ENCODE measurements at regions not wholly inside any gene's neighbourhood (a gene's known extent, or its start where the extent isn't known, plus 50 kb on each side); places are given as distances from the start of the nearest gene placed in this dataset.
"Not testable (repeated sequence)": the region's sequence is repeated elsewhere in the genome, so short reads cannot be mapped to it uniquely, and the experiment has no call there.

DNA sequence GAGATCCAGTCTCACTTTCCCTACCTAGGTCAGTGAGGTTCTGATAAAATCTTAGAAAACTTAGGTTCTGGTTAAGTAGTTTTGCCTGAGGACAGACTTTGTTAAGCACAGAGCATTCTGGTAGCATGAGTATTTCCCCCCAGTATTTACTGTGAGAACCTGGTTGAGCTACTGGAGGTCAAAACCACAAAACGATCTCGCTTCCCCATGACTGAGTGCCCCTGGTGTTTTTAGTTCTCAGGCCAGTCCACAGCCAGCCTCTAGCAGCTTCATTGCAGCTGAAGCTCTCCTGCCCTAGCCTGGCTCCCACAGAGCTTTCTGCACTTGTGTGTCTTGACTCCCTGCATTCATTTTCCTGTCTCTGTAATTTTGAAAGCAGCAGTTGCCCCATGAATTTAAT lies 1138.2 kb downstream of the UQCRFS1 start:
- no peak for DNase-seq

DNA sequence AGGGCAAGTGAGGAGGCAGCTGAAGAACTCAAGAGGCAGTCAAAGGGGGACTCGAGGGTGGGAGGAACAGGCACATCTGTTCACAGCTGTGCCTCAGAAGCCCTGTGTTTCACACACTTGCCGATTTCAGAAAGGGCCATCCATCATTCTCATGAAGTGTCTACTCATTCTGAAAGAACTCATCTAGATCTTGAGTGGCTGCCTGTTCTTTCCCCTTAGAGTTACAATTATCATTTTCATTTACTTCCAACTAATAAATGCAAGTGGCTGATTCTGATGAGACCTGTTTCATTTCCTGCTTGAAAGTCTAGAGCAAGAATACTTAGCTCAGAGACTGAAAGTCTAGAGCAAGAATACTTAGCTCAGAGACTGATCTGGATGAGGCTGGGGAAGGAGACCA lies 1145.1 kb downstream of the UQCRFS1 start:
- no peak for DNase-seq

DNA sequence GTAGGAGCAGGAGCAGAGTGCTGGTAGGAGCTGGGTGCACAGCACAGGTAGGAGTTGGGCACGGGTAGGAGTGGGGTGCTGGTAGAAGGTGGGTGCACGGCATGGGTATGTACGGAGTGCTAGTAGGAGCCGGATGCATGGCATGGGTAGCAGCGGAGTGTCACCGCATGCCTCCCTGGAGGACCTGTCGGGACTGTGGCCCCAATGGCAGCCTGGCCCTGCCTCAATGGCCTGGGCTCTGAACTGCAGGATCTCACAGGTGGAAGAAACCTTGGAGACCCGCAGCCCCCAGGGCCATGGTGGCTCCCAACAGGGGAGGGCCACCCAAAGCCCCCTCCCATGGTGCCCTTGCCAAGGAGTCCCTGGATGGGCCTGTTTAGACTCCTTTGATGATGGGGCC lies 1146.0 kb downstream of the UQCRFS1 start:
- DNase-seq: no peak

DNA sequence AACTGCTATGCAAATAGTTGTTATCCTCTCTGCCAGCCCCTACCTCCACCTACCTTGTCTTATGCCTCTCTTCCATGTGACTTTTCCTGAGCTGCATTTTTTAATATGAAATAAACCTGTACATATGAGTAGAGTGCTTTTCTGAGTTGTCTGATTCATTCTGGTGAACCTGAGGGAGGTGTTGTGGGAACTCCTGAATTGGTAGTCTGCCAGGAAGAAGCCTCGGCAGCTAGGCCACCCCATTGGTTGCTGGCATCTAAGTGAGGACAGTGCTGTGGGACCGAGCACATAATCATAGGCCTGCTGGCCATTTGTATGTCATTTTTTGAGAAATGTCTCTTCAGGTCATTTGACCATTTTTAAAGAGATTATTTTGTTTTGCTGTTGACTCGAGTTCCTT lies 1146.8 kb downstream of the UQCRFS1 start:
- no peak for DNase-seq

DNA sequence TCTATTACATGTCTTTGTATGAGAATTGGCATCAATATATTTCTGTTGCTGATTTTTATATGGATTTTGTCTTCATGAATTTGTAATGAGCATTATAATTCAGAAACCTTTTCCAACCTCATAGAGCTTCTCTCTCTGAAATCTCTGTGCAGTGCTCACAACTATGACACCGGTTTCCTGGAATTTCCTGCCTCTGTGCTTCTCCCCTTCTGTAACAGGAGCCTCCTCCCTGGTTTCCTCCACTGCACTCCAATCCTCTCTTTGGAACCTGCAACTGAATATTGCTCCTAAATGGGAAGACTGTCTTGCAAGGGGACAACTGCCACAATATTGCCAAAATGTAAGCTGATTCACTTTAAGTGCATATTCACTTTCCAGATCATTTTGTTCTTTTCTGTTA lies 1147.9 kb downstream of the UQCRFS1 start:
- DNase-seq: no peak

DNA sequence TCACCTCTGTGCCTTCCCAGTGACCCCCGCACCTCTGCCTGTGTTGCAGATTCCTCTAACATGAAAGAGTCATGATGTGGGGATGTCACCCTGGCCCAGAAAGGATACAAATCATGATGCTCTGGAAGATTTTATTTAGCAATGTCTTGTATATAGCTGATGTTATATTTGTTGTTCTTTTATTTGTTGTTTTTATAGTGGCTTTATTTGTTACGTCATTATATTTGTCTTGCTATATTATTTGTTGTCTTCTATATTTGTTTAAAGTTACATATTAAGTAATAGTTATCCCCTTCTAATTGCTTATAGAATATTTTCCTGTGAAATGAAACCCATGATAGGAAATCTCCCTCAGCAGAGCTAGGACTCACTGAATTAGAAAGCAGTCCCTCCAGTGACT lies 1149.2 kb downstream of the UQCRFS1 start:
- DNase-seq: no peak

DNA sequence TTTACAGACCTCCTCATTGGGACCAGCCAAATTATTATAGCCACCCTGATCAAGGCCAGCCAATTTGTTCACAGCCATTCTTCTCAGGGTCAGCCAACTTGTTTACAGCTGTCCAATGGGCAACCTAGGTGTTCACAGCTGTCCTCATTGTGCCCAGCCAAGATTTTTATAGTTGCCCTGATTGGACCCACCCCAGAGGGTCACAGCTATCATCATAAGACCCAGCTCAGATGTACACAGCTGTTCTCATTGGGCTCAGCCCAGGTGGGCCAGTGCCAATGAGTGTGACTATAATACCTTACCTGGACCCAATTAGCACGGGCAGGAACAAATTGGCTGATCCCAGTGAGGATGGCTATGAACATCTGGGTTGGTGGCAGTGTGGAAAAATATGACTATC lies 1151.8 kb downstream of the UQCRFS1 start:
- DNase-seq: no peak

DNA sequence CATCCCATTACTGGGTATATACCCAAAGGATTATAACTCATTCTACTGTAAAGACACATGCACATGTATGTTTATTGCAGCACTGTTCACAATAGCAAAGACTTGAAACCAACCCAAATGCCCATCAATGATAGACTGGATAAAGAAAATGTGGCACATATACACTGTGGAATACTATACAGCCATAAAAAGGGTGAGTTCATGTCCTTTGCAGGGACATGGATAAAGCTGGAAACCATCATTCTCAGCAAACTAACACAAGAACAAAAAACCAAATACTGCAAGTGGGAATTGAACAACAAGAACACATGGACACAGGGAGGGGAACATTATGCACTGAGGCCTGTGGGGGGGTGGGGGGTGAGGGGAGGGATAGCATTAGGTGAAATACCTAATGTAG lies 1155.9 kb downstream of the UQCRFS1 start:
- not testable (repeated sequence) for DNase-seq

DNA sequence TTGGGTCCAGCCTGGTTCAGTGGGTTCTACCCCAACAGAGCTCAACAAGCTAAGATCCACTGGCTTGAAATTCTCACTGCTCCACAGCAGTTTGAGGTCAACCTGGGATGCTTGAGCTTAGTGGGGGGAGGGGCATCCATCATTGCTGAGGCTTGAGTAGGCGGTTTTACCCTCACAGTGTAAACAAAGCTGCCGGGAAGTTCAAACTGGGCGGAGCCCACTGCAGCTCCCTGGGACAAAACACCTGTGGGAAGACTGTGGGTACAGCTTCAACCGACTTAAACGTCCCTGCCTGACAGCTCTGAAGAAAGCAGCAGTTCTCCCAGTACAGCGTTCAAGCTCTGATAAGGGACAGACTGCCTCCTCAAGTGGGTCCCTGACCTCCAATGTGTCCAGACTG lies 1161.9 kb downstream of the UQCRFS1 start:
- DNase-seq: no peak

DNA sequence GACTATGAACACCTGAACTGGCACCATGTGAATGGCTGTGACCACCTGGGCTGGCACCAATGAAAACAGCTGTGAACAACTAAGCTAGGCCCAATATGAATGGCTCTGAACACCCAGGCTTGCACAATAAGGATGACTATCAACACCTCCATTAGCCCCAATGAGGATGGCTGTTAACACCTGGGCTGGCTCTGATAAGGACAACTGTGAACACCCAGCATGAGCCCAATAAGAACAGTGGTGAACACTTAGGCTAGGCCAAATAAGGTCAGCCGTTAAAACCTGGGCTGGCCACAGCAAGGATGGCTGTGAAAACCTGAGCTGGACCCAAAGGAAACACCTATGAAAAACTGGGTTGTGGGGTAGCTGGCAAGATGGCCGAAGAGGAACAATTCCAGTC lies 1163.1 kb downstream of the UQCRFS1 start:
- DNase-seq: no peak

DNA sequence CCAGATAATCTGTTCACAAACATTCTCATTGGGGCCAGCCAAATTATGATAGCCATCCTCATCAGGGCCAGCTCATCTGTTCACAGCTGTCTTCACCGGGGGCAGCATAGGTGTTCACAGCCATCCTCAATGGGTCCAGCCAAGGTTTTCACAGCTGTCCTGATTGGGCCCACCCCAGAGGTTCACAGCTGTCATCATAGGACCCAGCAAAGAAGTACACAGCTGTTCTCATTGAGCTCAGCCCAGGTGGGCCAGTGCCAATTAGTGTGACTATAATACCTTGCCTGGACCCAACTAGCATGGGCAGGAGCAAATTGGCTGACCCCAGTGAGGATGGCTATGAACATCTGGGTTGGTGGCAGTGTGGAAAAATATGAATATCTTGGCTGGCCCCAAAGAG lies 1166.0 kb downstream of the UQCRFS1 start:
- DNase-seq: no peak

DNA sequence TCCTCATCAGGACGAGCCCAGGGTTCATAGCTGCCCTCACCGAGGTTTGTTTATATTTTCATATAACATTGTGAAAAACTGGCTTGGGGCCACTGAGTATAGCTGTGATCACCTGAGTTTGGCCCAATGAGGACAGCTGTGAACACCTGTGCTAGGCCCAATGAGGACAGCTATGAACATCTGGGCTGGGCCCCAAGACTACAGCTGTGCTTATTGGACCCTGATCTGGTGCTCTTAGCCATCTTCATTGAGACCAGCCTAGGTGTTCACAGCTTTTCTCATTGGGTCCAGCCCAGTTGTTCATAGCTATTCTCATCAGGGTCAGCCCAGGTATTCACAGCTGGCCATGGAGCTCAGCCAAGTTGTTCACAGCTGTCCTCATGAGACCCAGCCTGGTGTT lies 1167.3 kb downstream of the UQCRFS1 start:
- no peak for DNase-seq

DNA sequence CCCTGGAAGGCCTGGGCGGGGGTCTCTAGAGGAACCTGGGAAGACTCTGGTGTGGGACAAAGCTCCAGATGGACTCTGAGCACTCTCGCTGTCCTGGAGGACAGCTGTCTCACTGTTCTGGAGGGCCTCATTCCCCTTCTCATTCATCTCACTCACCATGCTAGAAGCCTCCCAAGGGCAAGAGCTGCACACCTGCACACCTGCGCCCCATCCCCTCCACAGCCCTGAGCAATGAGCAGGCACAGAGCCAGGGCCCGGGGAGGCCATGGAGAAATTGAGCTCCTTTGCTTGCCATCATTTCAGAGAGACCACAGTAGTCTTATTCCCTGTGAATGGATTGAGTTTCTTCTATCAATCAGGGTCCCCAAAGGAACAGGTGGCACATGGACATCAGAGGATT lies 1168.5 kb downstream of the UQCRFS1 start:
- DNase-seq: no peak

DNA sequence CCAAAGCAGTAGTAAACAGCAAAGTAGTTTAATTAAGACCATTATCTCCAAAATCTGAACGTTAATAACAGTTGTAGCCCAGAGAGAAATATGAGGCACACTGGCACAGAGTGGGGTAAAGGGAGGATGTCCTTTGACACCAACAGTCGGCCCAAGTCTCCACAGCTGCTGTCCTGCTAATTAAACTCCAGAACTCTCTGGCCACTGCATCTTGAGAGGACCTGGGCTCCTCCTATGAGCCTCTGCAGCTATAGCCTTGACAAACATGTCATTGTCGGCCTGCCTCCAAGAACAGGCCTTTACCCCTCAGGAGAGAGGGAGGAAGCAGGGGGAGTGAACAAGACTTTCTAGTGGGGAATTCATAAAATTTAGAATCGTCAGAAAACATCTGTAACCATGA lies 1170.4 kb downstream of the UQCRFS1 start:
- no peak for DNase-seq

DNA sequence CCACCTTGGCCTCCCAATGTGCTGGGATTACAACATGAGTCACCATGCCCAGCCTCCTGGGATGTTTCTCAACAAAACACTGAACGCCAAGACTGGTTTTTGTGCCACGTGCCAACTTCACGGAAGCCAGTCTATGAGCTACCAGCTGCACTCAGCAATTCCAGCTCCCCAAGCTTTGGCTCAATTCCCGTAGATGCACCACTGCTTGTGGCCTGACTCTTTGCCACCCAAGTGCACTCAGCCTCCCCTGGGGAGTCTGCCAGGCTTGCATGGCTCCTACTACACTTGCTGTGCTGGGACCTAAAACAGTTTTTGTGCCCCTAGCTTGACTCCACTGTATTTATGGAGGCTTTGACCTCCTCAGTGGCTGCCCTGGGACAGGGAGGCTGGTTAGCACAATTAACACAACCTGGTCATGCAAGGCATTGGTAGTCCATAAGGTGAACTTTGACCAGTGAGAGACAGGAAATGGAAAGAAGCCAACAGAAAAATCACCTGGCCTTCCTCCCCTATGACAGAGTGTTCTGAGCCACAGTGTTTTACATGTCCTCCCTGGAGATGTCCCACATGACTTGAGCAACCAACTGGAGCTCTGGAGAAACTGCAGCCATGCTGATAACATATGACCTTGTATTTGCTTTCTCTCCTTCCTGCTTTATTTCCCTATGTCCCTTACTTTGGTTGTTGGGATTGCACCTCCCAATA lies 1173.1 kb downstream of the UQCRFS1 start:
- no peak for DNase-seq

DNA sequence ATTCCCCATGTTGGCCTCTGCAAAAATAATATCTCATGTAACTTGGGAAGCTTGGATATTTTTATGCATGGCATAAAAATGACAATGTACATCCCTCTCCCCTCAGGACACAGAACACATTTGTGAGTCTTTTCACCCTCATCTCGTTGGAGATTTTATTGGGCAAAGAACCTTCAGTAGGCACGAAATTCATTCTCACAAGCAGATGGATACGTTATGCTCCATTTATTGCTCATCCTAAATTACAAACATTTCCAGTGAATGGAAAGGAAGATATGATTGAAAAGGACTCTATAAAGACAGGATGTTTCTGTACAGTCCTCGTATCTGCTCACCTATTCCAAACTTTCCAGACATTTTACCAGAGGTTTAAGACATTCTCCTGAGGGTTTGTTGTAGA lies 1175.8 kb downstream of the UQCRFS1 start:
- DNase-seq: no peak

DNA sequence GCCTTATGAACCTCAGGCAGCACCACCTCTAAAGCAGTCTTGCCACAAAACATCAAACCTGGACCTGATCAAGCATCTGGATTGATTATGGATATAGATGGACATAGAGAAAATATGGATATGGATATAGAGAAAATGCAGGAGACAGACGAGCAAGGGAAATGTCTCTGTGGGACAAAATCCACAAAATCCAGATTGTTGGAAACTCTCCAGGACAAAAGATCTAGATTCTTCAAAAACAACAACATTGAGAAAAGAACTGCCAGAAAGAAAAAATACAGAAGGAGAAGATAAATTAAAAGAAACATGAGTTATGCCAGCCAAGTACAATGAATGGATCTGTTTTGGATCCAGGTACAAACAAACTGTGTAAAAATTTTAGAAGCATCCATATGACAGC lies 1176.5 kb downstream of the UQCRFS1 start:
- no peak for DNase-seq

DNA sequence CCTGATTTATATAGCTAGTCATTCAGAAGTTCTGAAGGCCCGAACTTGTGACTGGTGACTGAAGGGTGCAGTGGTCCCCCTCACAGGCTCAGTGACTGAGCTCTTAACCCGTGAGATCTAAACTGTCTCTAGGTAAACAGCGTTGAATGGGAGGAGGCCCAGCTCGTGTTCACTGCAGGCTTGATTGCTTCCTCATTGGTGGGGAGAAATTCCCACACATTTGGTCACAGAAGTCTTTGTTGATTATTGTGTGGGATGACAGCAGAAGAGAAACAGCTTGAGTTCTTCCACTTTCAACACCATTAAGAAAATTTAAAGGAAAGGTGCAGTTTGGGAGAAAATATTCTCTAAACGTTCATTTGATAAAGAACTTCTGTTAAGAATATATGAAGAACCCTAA lies 1178.0 kb downstream of the UQCRFS1 start:
- DNase-seq: no peak

DNA sequence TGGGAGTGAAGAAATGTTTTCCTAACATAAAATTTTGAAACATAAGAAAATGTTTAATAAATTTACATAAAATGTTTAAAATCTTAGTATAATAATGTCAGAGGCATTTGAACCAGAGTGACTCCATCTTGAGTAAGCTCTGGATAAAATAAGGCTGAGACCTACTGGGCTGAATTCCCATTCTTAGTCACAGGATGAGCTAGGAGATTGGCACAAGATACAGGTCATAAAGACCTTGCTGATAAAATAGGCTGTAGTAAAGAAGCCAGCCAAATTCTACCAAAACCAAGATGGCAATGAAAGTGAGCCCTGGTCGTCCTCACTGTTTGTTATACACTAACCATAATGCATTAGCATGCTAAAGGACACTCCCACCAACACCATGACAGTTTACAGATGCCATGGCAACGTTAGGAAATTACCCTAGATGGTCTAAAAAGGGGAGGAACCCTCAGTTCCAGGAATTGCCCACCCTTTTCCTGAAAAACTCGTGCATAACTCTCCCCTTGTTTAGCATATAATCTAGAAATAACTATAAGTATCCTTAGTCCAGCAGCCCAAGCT lies 1184.0 kb downstream of the UQCRFS1 start:
- DNase-seq: no peak

DNA sequence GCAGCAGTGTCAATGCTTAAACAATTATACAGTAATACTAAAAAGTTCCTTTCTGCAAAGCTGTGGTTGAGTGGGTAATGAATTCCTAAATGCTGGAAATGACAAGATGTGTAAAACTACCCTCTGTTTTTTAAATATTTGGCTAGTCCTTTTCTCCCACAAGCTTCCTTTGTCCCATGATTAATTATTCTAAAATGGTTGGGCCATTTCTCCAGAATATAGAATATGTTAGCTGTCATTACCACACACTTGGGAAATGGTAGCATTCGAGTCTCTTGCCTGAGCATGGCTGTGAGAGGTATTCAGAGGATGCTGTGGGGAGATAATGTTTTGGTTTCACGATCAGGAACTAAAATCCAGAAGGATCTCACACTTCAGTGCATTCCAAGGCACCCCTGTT lies 1185.8 kb downstream of the UQCRFS1 start:
- no peak for DNase-seq

DNA sequence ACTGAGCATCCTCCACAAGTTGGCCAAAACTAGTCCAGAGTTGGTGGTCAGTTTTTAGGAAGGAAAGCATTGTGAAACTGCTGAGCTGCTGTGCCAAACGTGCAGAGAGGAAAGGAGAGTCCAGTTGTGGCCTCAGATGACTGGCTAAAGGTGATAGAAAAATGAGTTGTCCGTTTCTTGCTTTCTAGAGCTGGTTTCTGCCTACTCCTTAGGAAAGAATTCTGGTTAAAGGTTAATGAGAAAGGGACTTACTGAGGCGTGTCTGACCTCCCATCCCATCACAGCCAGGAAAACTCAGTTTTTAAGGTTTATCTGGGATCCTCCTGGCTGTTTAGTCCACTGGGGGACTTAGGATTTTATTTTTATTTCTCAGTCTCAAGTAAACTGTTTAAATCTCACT lies 1186.3 kb downstream of the UQCRFS1 start:
- no peak for DNase-seq

DNA sequence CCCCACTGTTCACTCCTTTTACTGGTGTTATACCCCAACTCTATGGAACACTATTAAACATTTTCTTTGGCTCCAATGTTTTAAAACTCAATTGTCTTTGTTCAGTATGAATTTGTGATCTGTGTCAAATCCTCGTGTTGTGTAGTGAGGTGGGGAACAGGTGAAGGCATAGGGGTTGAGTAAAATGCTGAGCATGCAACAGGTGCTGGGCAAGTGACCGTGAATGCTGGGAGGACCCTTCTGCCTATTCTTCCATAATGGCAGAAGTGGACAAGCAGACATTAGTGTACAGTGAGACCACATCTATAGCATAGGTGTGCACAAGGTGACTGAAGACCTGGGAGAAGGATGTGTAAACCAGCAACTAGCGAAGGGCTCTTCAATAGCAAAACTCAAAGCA lies 1188.0 kb downstream of the UQCRFS1 start:
- DNase-seq: no peak

DNA sequence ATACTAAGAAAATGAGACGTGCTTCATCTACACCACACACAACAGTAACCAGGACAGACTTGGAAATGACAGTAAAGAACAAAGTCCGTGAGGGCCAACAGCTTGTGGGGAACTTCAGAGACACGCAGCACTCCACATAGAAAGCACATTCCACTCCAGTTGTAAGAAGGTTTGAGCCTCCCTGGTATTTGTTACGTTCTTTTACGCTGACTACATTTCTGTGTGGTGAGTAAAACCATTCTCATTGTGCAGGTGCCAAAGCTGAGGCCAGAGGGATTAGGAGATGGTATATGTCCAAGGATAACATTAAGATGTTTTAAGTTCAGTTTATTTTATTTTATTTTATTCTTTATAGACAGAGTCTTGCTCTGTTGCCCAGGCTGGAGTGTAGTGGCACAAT lies 1189.9 kb downstream of the UQCRFS1 start:
- no peak for DNase-seq

DNA sequence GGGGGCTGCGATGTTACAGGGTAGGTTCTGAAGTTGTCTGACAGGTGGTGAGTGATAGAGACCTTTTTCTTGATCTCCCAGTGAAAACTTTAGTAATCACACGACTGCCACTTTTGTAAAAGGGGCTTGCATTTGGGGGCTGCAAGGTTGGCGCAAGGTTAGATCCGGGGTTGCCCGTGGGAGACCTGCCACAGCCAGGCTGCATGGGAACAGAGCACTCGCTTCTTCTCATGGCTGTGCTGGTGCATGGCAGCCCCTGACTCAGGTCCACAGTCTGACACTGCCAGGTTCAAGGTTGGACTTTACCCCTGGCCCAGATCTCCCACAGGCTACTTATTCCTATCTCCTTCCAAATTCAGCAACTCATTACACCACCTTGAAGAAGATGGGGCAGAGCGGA lies 1190.4 kb downstream of the UQCRFS1 start:
- DNase-seq: no peak
